ENCODE measurements at regions not wholly inside any gene's neighbourhood (a gene's known extent, or its start where the extent isn't known, plus 50 kb on each side); places are given as distances from the start of the nearest gene placed in this dataset.

DNA sequence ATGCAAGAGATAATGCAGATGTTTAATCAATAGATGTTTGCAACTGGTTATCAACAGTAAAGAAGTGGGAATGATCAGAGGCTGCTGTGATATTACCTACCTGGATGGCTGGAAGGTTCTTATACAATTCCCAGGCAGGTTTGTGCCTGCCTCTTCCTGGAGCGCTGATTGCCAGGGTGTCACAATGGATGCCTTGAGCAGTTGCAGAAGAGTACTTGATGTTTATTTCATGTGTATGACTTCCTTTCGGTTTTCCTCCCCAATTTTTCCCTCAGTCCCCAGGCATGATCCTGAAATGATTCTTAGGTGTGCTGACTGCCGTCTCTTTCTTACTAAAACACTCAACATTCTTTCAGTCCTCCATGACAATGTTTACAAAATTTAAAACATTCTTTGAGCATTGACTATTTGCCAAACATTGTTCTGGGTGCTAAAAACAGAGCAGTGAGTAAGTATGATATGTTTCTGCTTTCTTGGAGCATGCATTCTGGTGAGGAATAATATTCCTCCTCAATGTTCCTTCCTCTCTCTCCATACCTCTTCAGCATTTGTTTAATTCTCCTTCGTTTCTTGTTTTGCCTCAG lies 416.6 kb upstream of the TRIB2 start:
- Histone ChIP-seq H3K9me3 (ENCODE audit: low read depth) (no peaks in the 10 kb centered on the region), H3K36me3 (no peaks in the 10 kb centered on the region), H3K4me3 (no peak overlapping the region), H3K27me3 (no peaks in the 10 kb centered on the region), H3K4me1 (ENCODE audit: low read depth) (no peaks in the 10 kb centered on the region), H3K27ac (no peak overlapping the region)
- TF ChIP-seq, protein P1, sequence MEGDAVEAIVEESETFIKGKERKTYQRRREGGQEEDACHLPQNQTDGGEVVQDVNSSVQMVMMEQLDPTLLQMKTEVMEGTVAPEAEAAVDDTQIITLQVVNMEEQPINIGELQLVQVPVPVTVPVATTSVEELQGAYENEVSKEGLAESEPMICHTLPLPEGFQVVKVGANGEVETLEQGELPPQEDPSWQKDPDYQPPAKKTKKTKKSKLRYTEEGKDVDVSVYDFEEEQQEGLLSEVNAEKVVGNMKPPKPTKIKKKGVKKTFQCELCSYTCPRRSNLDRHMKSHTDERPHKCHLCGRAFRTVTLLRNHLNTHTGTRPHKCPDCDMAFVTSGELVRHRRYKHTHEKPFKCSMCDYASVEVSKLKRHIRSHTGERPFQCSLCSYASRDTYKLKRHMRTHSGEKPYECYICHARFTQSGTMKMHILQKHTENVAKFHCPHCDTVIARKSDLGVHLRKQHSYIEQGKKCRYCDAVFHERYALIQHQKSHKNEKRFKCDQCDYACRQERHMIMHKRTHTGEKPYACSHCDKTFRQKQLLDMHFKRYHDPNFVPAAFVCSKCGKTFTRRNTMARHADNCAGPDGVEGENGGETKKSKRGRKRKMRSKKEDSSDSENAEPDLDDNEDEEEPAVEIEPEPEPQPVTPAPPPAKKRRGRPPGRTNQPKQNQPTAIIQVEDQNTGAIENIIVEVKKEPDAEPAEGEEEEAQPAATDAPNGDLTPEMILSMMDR (IDR thresholded peaks at IDR 0.05; ENCODE audit: low read depth, low read length) = no peak
- DNase-seq (ENCODE audit: low read depth in 1 of 2, low spot score in 1 of 2) = peak in 1 of 2 donors; percentile 56

DNA sequence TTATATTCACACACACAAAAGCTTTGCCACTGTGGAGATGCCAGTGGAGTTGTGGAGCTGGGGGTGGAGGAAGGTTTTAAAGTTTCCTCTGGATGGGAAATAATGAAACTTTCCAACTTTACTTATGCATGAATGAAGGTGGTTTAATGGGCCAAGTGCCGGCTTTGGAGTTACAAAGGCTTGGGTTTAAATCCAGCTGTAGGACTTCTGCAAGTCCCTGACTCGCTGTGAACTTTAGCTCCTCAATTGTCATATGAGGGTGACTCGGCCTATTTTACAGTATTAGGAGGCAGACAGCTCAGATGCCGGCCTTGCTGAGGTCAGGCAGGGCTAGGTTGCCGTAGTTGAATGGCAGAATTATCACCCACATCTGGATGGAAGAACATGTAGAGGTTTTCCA lies 415.8 kb upstream of the TRIB2 start:
- TF ChIP-seq, protein P1 (IDR thresholded peaks at IDR 0.05; ENCODE audit: low read depth, low read length) = no peak

DNA sequence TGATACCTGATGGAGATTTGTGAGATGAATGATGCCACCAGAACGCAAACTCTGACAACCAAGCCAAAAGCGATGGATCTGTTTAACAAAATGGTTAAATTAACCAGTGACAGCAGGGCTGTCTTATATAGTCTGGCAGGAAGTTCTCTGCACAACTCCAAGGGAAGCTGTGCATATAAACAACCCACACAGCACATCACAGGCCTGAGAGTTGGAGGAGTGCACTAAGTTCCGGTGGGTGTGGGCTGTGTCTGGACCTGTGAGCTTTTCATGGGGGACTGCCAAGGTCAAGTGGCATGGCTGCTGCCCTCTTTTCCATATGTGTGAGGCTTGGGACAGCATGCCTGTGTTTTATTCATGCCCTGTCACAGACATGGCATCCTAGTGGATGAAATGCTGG lies 414.6 kb upstream of the TRIB2 start:
- Histone ChIP-seq H3K36me3 (no peaks in the 10 kb centered on the region), H3K27me3 (no peaks in the 10 kb centered on the region), H3K4me1 (ENCODE audit: low read depth) (no peaks in the 10 kb centered on the region), H3K9me3 (ENCODE audit: low read depth) (no peaks in the 10 kb centered on the region), H3K27ac (no peak overlapping the region), H3K4me3 (no peak overlapping the region)
- TF ChIP-seq, protein P1 (IDR thresholded peaks at IDR 0.05; ENCODE audit: low read depth, low read length) = no peak
- DNase-seq (ENCODE audit: low read depth in 1 of 2, low spot score in 1 of 2) = no peak

More for the DNA sequence above, 415.8 kb upstream of the TRIB2 start:
- H3K9me3 ChIP-seq (ENCODE audit: low read depth) = no peaks in the 10 kb centered on the region
- H3K4me3 ChIP-seq = no peak overlapping the region
- no peak for DNase-seq (ENCODE audit: low read depth in 1 of 2, low spot score in 1 of 2)
- no peaks in the 10 kb centered on the region for H3K4me1 ChIP-seq (ENCODE audit: low read depth)
- no peaks in the 10 kb centered on the region for H3K36me3 ChIP-seq
- H3K27ac ChIP-seq = no peak overlapping the region
- no peaks in the 10 kb centered on the region for H3K27me3 ChIP-seq

DNA sequence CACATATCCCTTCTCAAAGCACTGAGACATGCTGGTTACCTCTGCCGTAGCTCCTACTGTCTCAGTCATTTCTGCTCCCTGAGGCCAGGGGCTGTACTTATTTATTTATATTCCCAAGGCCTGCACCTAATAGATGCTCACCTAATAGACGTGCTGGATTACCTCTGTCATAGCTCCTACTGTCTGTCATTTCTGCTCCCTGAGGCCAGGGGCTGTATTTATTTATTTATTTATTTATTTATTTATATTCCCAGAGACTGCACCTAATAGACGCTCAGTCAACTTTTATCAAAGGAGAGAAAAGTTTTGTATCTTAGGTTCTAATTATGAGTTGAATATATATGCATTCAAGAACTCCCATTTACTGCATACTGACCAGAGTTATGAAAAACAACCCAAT lies 414.0 kb upstream of the TRIB2 start:
- Histone ChIP-seq H3K9me3 (ENCODE audit: low read depth) (no peaks in the 10 kb centered on the region), H3K27ac (no peak overlapping the region), H3K4me3 (no peak overlapping the region), H3K27me3 (no peaks in the 10 kb centered on the region), H3K36me3 (no peaks in the 10 kb centered on the region), H3K4me1 (ENCODE audit: low read depth) (no peaks in the 10 kb centered on the region)
- DNase-seq (ENCODE audit: low read depth in 1 of 2, low spot score in 1 of 2) = no peak
- TF ChIP-seq, protein P1 (IDR thresholded peaks at IDR 0.05; ENCODE audit: low read depth, low read length) = no peak

DNA sequence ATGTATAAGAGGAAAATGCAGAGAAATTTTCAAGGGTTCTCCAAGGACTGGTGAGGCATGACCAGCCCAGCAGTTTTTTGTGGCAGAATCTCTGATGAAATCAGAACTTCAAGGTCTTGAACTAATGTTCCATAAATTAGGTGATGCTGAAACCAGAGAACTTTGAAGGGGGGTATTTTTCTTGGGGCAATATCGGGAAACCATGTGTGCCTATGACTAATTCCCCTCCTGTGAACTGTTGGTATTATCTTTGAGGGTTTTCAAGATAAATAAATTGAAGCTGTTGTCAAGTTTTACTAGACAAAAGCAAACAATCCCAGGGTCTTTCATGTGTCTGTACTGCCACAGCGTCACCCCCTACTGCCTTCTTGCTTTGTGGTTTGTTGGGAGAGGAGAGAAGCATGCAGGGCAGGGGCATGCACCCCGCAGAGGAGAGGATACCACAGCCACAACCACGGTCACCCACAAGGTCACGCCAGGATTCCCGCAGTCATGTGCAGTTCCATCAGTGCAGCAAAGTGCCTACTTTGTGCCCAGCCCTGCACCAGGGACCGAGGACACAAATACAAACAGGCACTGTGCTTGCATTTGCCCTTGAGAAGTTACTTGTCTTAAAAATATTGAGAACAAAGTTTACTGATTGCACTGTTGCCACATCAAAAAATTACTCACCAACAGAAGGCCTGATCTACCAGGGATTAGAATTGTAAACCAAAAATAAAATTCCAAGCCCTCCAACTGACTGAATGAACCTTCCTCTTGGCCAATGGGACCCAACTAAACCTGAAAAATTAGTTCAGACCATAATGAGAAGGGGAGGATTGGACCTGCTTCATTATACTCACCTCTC lies 413.3 kb upstream of the TRIB2 start:
- H3K4me1 ChIP-seq (ENCODE audit: low read depth) = no peaks in the 10 kb centered on the region
- DNase-seq (ENCODE audit: low read depth in 1 of 2, low spot score in 1 of 2) = peak in 1 of 2 donors; percentile 92
- no peaks in the 10 kb centered on the region for H3K36me3 ChIP-seq
- H3K27ac ChIP-seq = no peak overlapping the region
- TF ChIP-seq, protein P1 (IDR thresholded peaks at IDR 0.05; ENCODE audit: low read depth, low read length) = no peak
- no peak overlapping the region for H3K4me3 ChIP-seq
- no peaks in the 10 kb centered on the region for H3K27me3 ChIP-seq
- no peaks in the 10 kb centered on the region for H3K9me3 ChIP-seq (ENCODE audit: low read depth)

Data from cardiac muscle cell (in vitro differentiated cells and primary cell).